Prostate gland (tissue), 2 donors: ENCODE measurements at regions not wholly inside any gene's neighbourhood (a gene's known extent, or its start where the extent isn't known, plus 50 kb on each side); places are given as distances from the start of the nearest gene placed in this dataset.

Source experiments
- CTCF ChIP-seq, 4 experiments: fragments of 200-600 bp in 2 of 4; fragments of 450-650 bp in 2 of 4; sonication (generic) in 2 of 4; IDR thresholded peaks; 1 replicate in 3 of 4; 2 replicates in 1 of 4; pipeline ENCODE4 v1.5.1; 2016 to 2019; ENCODE audit warnings: antibody characterized with exemption in 4 of 4, mild to moderate bottlenecking in 2 of 4, moderate library complexity in 2 of 4
- POLR2A ChIP-seq: fragments of 450-650 bp; IDR thresholded peaks from one replicate; pipeline ENCODE4 v1.6.1; 2016; ENCODE audit warnings: antibody characterized with exemption, mild to moderate bottlenecking

GRCh38 chr6:144928847-144929246, 643.7 kb downstream of the UTRN start:
- TF ChIP-seq POLR2A (no peak), CTCF (IDR thresholded peaks at IDR 0.05) (no peak)
